Erythroblast (primary cell): ENCODE measurements at regions not wholly inside any gene's neighbourhood (a gene's known extent, or its start where the extent isn't known, plus 50 kb on each side); places are given as distances from the start of the nearest gene placed in this dataset.

Source experiments
- GATA1 ChIP-seq: IDR thresholded peaks from 2 replicates; pipeline ENCODE4 v1.6.1; 2011; ENCODE audit warnings: low read depth, mild to moderate bottlenecking, control low read depth, low read length, moderate library complexity
- POLR2A ChIP-seq: IDR thresholded peaks from 2 replicates; pipeline ENCODE4 v1.6.1; 2011; ENCODE audit warnings: mild to moderate bottlenecking, low read length

- TF ChIP-seq POLR2A, result no peak
- no peak for TF ChIP-seq GATA1
Measured at GRCh38 chr5:61964201-61964600, 341.8 kb upstream of the KIF2A start.
